ENCODE measurements at regions not wholly inside any gene's neighbourhood (a gene's known extent, or its start where the extent isn't known, plus 50 kb on each side); places are given as distances from the start of the nearest gene placed in this dataset.

GRCh38 chr19:16000024-16000663 lies 51.3 kb downstream of the OR10H4 start:
- Histone ChIP-seq H3K27me3 (ENCODE audit: insufficient read depth, low read depth, severe bottlenecking) (peaks cover 61% of the 10 kb centered on the region), H3K9me3 (ENCODE audit: severe bottlenecking) (peaks cover 7% of the 10 kb centered on the region)
- DNase-seq: no peak

DNA sequence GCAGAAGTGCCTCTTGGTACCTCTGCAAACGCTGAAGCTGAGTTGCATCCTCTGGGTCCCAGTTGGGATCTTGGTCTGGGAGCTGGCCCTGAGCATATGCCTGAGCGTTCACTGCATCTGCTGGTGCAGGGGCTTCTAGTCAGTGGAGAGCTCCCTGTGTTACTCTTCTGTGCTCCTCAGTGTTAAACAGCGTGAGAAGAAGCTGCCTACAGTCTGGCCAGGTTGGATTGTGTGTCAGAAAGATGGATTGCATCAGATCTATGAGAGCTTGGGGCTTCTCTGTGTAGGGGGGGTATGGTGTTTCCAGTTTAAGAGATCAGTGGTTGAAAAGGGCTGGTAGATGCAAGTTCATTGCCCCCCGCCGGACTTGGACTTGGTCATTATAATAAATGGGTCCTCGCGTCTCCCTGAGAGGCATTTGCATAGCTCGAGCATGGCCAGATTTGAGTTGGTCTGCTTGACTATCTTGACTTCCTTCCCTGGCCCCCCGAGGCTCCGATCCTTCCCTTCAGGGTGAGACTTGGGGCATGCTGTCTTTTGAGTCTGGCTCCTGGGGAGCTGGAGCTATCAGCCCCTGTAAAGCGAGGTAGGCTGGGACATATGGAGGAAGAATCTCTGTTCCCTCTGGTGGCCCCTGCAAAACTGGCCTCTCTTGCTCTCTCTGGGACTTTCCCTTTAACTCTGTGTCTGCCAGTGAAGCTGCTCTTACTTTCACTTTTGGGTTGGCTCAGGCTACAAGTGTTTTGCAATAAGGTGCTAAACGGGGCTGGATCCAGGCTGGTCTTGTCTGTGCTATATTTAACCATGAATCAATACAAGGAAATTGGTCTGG lies 52.9 kb downstream of the OR10H4 start:
- peaks cover 59% of the 10 kb centered on the region for H3K27me3 ChIP-seq (ENCODE audit: insufficient read depth, low read depth, severe bottlenecking)
- H3K27ac ChIP-seq: no peak overlapping the region
- DNase-seq: no peak
- no peak for TF ChIP-seq CTCF (IDR thresholded peaks at IDR 0.05; ENCODE audit: low read depth, low read length)
- H3K9me3 ChIP-seq (ENCODE audit: severe bottlenecking): peaks cover 3% of the 10 kb centered on the region
- no peak overlapping the region for H3K4me3 ChIP-seq (ENCODE audit: low read depth, low read length)
- no peaks in the 10 kb centered on the region for H3K36me3 ChIP-seq

More at GRCh38 chr19:16000024-16000663, 51.3 kb downstream of the OR10H4 start:
- no peak for TF ChIP-seq CTCF (IDR thresholded peaks at IDR 0.05; ENCODE audit: low read depth, low read length)
- Histone ChIP-seq H3K4me3 (ENCODE audit: low read depth, low read length) (no peak overlapping the region), H3K27ac (no peak overlapping the region), H3K36me3 (no peaks in the 10 kb centered on the region)

- Histone ChIP-seq H3K4me3 (ENCODE audit: low read depth, low read length) (no peak overlapping the region), H3K27me3 (ENCODE audit: insufficient read depth, low read depth, severe bottlenecking) (peaks cover 56% of the 10 kb centered on the region), H3K27ac (no peak overlapping the region), H3K36me3 (no peaks in the 10 kb centered on the region), H3K9me3 (ENCODE audit: severe bottlenecking) (peaks cover 3% of the 10 kb centered on the region)
- no peak for TF ChIP-seq CTCF (IDR thresholded peaks at IDR 0.05; ENCODE audit: low read depth, low read length)
- no peak for DNase-seq
Observed at GRCh38 chr19:16002406-16003384, 53.9 kb downstream of the OR10H4 start.

GRCh38 chr19:16003391-16003790 lies 54.6 kb downstream of the OR10H4 start:
- Histone ChIP-seq H3K27me3 (ENCODE audit: insufficient read depth, low read depth, severe bottlenecking) (peaks cover 51% of the 10 kb centered on the region), H3K36me3 (no peaks in the 10 kb centered on the region), H3K27ac (no peak overlapping the region), H3K4me3 (ENCODE audit: low read depth, low read length) (no peak overlapping the region), H3K9me3 (ENCODE audit: severe bottlenecking) (peaks cover 3% of the 10 kb centered on the region)
- DNase-seq: no peak
- TF ChIP-seq CTCF (IDR thresholded peaks at IDR 0.05; ENCODE audit: low read depth, low read length): no peak

- no peak for TF ChIP-seq CTCF (IDR thresholded peaks at IDR 0.05; ENCODE audit: low read depth, low read length)
- no peak overlapping the region for H3K4me3 ChIP-seq (ENCODE audit: low read depth, low read length)
Observed at GRCh38 chr19:16005925-16006324, 57.1 kb downstream of the OR10H4 start.

More at GRCh38 chr19:16005925-16006324, 57.1 kb downstream of the OR10H4 start:
- H3K9me3 ChIP-seq (ENCODE audit: severe bottlenecking): peaks cover 3% of the 10 kb centered on the region
- peaks cover 31% of the 10 kb centered on the region for H3K27me3 ChIP-seq (ENCODE audit: insufficient read depth, low read depth, severe bottlenecking)
- no peak for DNase-seq
- no peak overlapping the region for H3K27ac ChIP-seq
- H3K36me3 ChIP-seq: no peaks in the 10 kb centered on the region
